ENCODE measurements at regions not wholly inside any gene's neighbourhood (a gene's known extent, or its start where the extent isn't known, plus 50 kb on each side); places are given as distances from the start of the nearest gene placed in this dataset.

- no peak for DNase-seq (ENCODE audit: low read depth in 3 of 3)
These were observed 53.2 kb upstream of the TFEC start for GRCh38 chr7:116083796-116084195.

GRCh38 chr7:116086547-116087045 lies 56.0 kb upstream of the TFEC start:
- DNase-seq (ENCODE audit: low read depth in 3 of 3): no peak

GRCh38 chr7:116087291-116087690 lies 56.7 kb upstream of the TFEC start:
- DNase-seq (ENCODE audit: low read depth in 3 of 3): no peak

GRCh38 chr7:116087984-116088383 lies 57.4 kb upstream of the TFEC start:
- no peak for DNase-seq (ENCODE audit: low read depth in 3 of 3)

- DNase-seq (ENCODE audit: low read depth in 3 of 3): no peak
These were observed 58.7 kb upstream of the TFEC start for GRCh38 chr7:116089293-116089692.

- DNase-seq (ENCODE audit: low read depth in 3 of 3): no peak
These were observed 63.1 kb upstream of the TFEC start for GRCh38 chr7:116093516-116094301.

GRCh38 chr7:116095396-116095795 lies 64.8 kb upstream of the TFEC start:
- DNase-seq (ENCODE audit: low read depth in 3 of 3): no peak

- no peak for DNase-seq (ENCODE audit: low read depth in 3 of 3)
These were observed 66.9 kb upstream of the TFEC start for GRCh38 chr7:116097365-116098009.

- DNase-seq (ENCODE audit: low read depth in 3 of 3): no peak
These were observed 67.6 kb upstream of the TFEC start for GRCh38 chr7:116098175-116098574.

- DNase-seq (ENCODE audit: low read depth in 3 of 3): no peak
These were observed 70.1 kb upstream of the TFEC start for GRCh38 chr7:116100626-116101025.

GRCh38 chr7:116101704-116102103 lies 71.1 kb upstream of the TFEC start:
- no peak for DNase-seq (ENCODE audit: low read depth in 3 of 3)

GRCh38 chr7:116111475-116111874 lies 80.9 kb upstream of the TFEC start:
- DNase-seq (ENCODE audit: low read depth in 3 of 3): no peak

- DNase-seq (ENCODE audit: low read depth in 3 of 3): no peak
These were observed 82.7 kb upstream of the TFEC start for GRCh38 chr7:116113310-116113709.

- DNase-seq (ENCODE audit: low read depth in 3 of 3): no peak
These were observed 89.5 kb upstream of the TES start for GRCh38 chr7:116120839-116121238.

GRCh38 chr7:116122972-116123595 lies 87.3 kb upstream of the TES start:
- no peak for DNase-seq (ENCODE audit: low read depth in 3 of 3)

GRCh38 chr7:116128139-116128538 lies 82.2 kb upstream of the TES start:
- no peak for DNase-seq (ENCODE audit: low read depth in 3 of 3)

GRCh38 chr7:116135306-116135705 lies 75.0 kb upstream of the TES start:
- no peak for DNase-seq (ENCODE audit: low read depth in 3 of 3)

- DNase-seq (ENCODE audit: low read depth in 3 of 3): peak in 1 of 3 donors; percentile 17
These were observed 72.0 kb upstream of the TES start for GRCh38 chr7:116138202-116138801.

- no peak for DNase-seq (ENCODE audit: low read depth in 3 of 3)
These were observed 71.3 kb upstream of the TES start for GRCh38 chr7:116139007-116139406.

GRCh38 chr7:116139807-116140206 lies 70.5 kb upstream of the TES start:
- no peak for DNase-seq (ENCODE audit: low read depth in 3 of 3)

GRCh38 chr7:116142374-116142773 lies 68.0 kb upstream of the TES start:
- no peak for DNase-seq (ENCODE audit: low read depth in 3 of 3)

- no peak for DNase-seq (ENCODE audit: low read depth in 3 of 3)
These were observed 67.5 kb upstream of the TES start for GRCh38 chr7:116142850-116143249.

All from stimulated activated CD4-positive, alpha-beta T cell treated with anti-CD3 and anti-CD28 coated beads, TNF-alpha, amount 100 ng/mL, for 48 hours (primary cell).